ENCODE measurements at regions not wholly inside any gene's neighbourhood (a gene's known extent, or its start where the extent isn't known, plus 50 kb on each side); places are given as distances from the start of the nearest gene placed in this dataset.

DNA sequence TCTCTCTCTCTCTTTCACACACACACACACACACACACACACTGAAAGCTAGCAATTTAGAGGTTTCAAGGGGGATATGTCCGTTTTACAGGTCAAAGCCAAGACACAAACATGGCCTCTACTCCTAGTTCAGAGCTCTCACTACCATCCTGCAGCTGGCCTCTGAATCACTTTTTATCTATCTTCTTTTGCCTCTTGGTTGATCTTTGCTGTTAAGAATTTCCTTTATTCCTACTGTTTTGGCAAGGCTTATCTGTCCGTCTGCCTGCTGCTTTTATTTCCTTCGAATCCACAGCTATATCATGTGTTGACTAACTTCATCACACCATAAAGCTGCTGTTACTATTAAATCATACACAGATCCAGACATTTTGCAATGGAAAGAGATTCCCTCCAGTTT, 543.0 kb downstream of the PLCL1 start:
- Histone ChIP-seq H3K79me2 (ENCODE audit: control insufficient read depth, insufficient read depth, low read length) (no peaks in the 10 kb centered on the region), H3K4me3 (replicated peaks in 1 of 3; ENCODE audit: insufficient read depth in 1 of 3, low read depth in 1 of 3, low read length in 3 of 3) (no peak overlapping the region), H3K36me3 (ENCODE audit: control insufficient read depth in 2 of 2, extremely low read depth in 1 of 2, insufficient read depth in 2 of 2, low read length in 2 of 2) (no peaks in the 10 kb centered on the region), H3K4me2 (ENCODE audit: insufficient read depth, low read length) (no peak overlapping the region), H3K27me3 (ENCODE audit: control insufficient read depth in 2 of 2, insufficient read depth in 2 of 2, low read length in 2 of 2) (no peaks in the 10 kb centered on the region), H3K9ac (replicated peaks; ENCODE audit: extremely low read depth, insufficient read depth, low read length) (no peak overlapping the region), H3K27ac (ENCODE audit: insufficient read depth, low read depth, low read length) (no peak overlapping the region), H4K20me1 (replicated peaks; ENCODE audit: control insufficient read depth, extremely low read depth, insufficient read depth, low read length) (no peaks in the 10 kb centered on the region), H3K4me1 (ENCODE audit: control insufficient read depth, extremely low read depth, insufficient read depth, low read length) (no peaks in the 10 kb centered on the region), H3K9me3 (replicated peaks; ENCODE audit: control insufficient read depth, insufficient read depth, low read length) (no peaks in the 10 kb centered on the region), H3K9me1 (replicated peaks; ENCODE audit: control insufficient read depth, extremely low read depth, insufficient read depth, low read length) (no peaks in the 10 kb centered on the region), H2AFZ (ENCODE audit: low read depth, low read length) (no peak overlapping the region)
- dilution Hi-C loops (cut with MboI; ENCODE audit: extremely low pct_ligation_motif_present, low sequenced_read_pairs), result no loop called here
- ChIA-PET POLR2A (no interaction called here), CTCF (interaction anchor here (0.7 to 1.1 kb wide), 2 partner anchors 27 to 38 kb away, joined by 3 read pairs; no protein-coding TSS in a partner anchor)
- intact Hi-C loops (cut with micrococcal nuclease), result no loop called here
- FAIRE-seq (no peak), DNase-seq (ENCODE audit: low read depth, low spot score) (peak; percentile 40)
- BruUV-seq (replicated peaks), result no TSS peak
- no peak for TF ChIP-seq CTCF (IDR thresholded peaks at IDR 0.05; ENCODE audit: extremely low read depth in 1 of 2, insufficient read depth in 1 of 2, low read depth in 1 of 2, low read length in 2 of 2)
- no peak for TF ChIP-seq POLR2A (IDR thresholded peaks at IDR 0.05; ENCODE audit: low read depth, low read length)
- peak; percentile 65 for TF ChIP-seq GATA2 (IDR thresholded peaks at IDR 0.05; ENCODE audit: insufficient read depth, insufficient read length, low read depth, low read length)
- TF ChIP-seq EZH2 (IDR thresholded peaks at IDR 0.05; ENCODE audit: borderline replicate concordance, low read depth, low read length, severe bottlenecking), result no peak
- TF ChIP-seq MAX (IDR thresholded peaks at IDR 0.05; ENCODE audit: insufficient read depth, insufficient read length), result no peak

GRCh38 chr2:198343471-198343870, 539.1 kb downstream of the PLCL1 start:
- Histone ChIP-seq H3K9me3 (replicated peaks; ENCODE audit: control insufficient read depth, insufficient read depth, low read length) (no peaks in the 10 kb centered on the region), H3K9me1 (replicated peaks; ENCODE audit: control insufficient read depth, extremely low read depth, insufficient read depth, low read length) (no peaks in the 10 kb centered on the region), H3K9ac (replicated peaks; ENCODE audit: extremely low read depth, insufficient read depth, low read length) (no peak overlapping the region), H3K36me3 (ENCODE audit: control insufficient read depth in 2 of 2, extremely low read depth in 1 of 2, insufficient read depth in 2 of 2, low read length in 2 of 2) (no peaks in the 10 kb centered on the region), H3K4me3 (replicated peaks in 1 of 3; ENCODE audit: insufficient read depth in 1 of 3, low read depth in 1 of 3, low read length in 3 of 3) (no peak overlapping the region), H3K27me3 (ENCODE audit: control insufficient read depth in 2 of 2, insufficient read depth in 2 of 2, low read length in 2 of 2) (no peaks in the 10 kb centered on the region), H3K27ac (ENCODE audit: insufficient read depth, low read depth, low read length) (no peak overlapping the region), H3K79me2 (ENCODE audit: control insufficient read depth, insufficient read depth, low read length) (no peaks in the 10 kb centered on the region), H3K4me2 (ENCODE audit: insufficient read depth, low read length) (no peak overlapping the region), H4K20me1 (replicated peaks; ENCODE audit: control insufficient read depth, extremely low read depth, insufficient read depth, low read length) (no peaks in the 10 kb centered on the region), H3K4me1 (ENCODE audit: control insufficient read depth, extremely low read depth, insufficient read depth, low read length) (no peaks in the 10 kb centered on the region), H2AFZ (ENCODE audit: low read depth, low read length) (no peak overlapping the region)
- ChIA-PET CTCF (no interaction called here), POLR2A (no interaction called here)
- no TSS peak for BruUV-seq (replicated peaks)
- DNase-seq (ENCODE audit: low read depth, low spot score), result no peak
- TF ChIP-seq POLR2A (IDR thresholded peaks at IDR 0.05; ENCODE audit: low read depth, low read length), result no peak
- no peak for TF ChIP-seq MYC (IDR thresholded peaks at IDR 0.05; ENCODE audit: low read depth, low read length)
- TF ChIP-seq GATA2 (IDR thresholded peaks at IDR 0.05; ENCODE audit: insufficient read depth, insufficient read length, low read depth, low read length), result no peak
- no peak for TF ChIP-seq FOS (IDR thresholded peaks at IDR 0.05; ENCODE audit: borderline replicate concordance, insufficient read depth, low read length)
- no peak for TF ChIP-seq JUN (IDR thresholded peaks at IDR 0.05; ENCODE audit: borderline replicate concordance, insufficient read depth, insufficient read length, low read depth)
- no peak for TF ChIP-seq POLR2AphosphoS5 (IDR thresholded peaks at IDR 0.05; ENCODE audit: insufficient read depth, low read depth, low read length)
- intact Hi-C loops (cut with micrococcal nuclease) (no loop called here), dilution Hi-C loops (cut with MboI; ENCODE audit: extremely low pct_ligation_motif_present, low sequenced_read_pairs) (no loop called here)
- no peak for FAIRE-seq
